Activated naive CD8-positive, alpha-beta T cell treated with anti-CD3 and anti-CD28 coated beads, Interleukin-2, amount 10 ng/mL, durations not matched to agents 7 days and 5 days (primary cell): ENCODE measurements at regions not wholly inside any gene's neighbourhood (a gene's known extent, or its start where the extent isn't known, plus 50 kb on each side); places are given as distances from the start of the nearest gene placed in this dataset.
"Not testable (repeated sequence)": the region's sequence is repeated elsewhere in the genome, so short reads cannot be mapped to it uniquely, and the experiment has no call there.

Experiments used
- ATAC-seq: fragments of 150-1000 bp; cut with Tn5 transposase; one replicate; pipeline ENCODE4 v1.10.0; 2021; ENCODE audit warnings: low read depth, moderate library complexity
- POLR2A ChIA-PET: fragments of 350-600 bp; sonication (Branson Sonifier 250); formaldehyde crosslinking; loops from one replicate; lab custom pipeline; 2021; ENCODE audit warnings: antibody characterized with exemption; lab: Charles Lee
- DNase-seq: peaks from one replicate; pipeline ENCODE4 v3.0.0; 2021
- H3K27ac Mint-ChIP-seq: one replicate; pipeline ENCODE4 v1.8.0; 2022; ENCODE audit warnings: mild to moderate bottlenecking, mixed read lengths
- H3K27me3 Mint-ChIP-seq: one replicate; pipeline ENCODE4 v1.8.0; 2022; ENCODE audit warnings: mild to moderate bottlenecking, moderate library complexity, mixed read lengths
- H3K36me3 Mint-ChIP-seq: one replicate; pipeline ENCODE4 v1.8.0; 2021; ENCODE audit warnings: mild to moderate bottlenecking, mixed read lengths
- H3K4me1 Mint-ChIP-seq: one replicate; pipeline ENCODE4 v1.8.0; 2021; ENCODE audit warnings: mixed read lengths
- H3K4me3 Mint-ChIP-seq: one replicate; pipeline ENCODE4 v1.8.0; 2022; ENCODE audit warnings: mild to moderate bottlenecking, moderate library complexity, mixed read lengths
- H3K9me3 Mint-ChIP-seq: one replicate; pipeline ENCODE4 v1.8.0; 2021; ENCODE audit warnings: mixed read lengths

GRCh38 chr6:85252552-85252951, 197.3 kb upstream of the NT5E start:
- H3K4me3 Mint-ChIP-seq, result no peak overlapping the region
- no peaks in the 10 kb centered on the region for H3K27me3 Mint-ChIP-seq
- POLR2A ChIA-PET, result no interaction called here

GRCh38 chr6:85252085-85252484, 197.8 kb upstream of the NT5E start:
- Mint-ChIP-seq H3K4me1 (no peaks in the 10 kb centered on the region), H3K4me3 (no peak overlapping the region), H3K27me3 (no peaks in the 10 kb centered on the region), H3K36me3 (no peaks in the 10 kb centered on the region), H3K9me3 (no peaks in the 10 kb centered on the region), H3K27ac (no peak overlapping the region)
- no peak for ATAC-seq
- POLR2A ChIA-PET, result no interaction called here
- DNase-seq, result no peak

More at GRCh38 chr6:85252552-85252951, 197.3 kb upstream of the NT5E start:
- Mint-ChIP-seq H3K27ac (no peak overlapping the region), H3K9me3 (no peaks in the 10 kb centered on the region), H3K4me1 (no peaks in the 10 kb centered on the region), H3K36me3 (no peaks in the 10 kb centered on the region)
- ATAC-seq (no peak), DNase-seq (no peak)

GRCh38 chr6:85251300-85251699, 198.6 kb upstream of the NT5E start:
- no peaks in the 10 kb centered on the region for H3K4me1 Mint-ChIP-seq
- POLR2A ChIA-PET, result no interaction called here
- no peaks in the 10 kb centered on the region for H3K27me3 Mint-ChIP-seq
- DNase-seq (no peak), ATAC-seq (no peak)
- no peaks in the 10 kb centered on the region for H3K9me3 Mint-ChIP-seq
- no peak overlapping the region for H3K27ac Mint-ChIP-seq
- H3K36me3 Mint-ChIP-seq, result no peaks in the 10 kb centered on the region
- no peak overlapping the region for H3K4me3 Mint-ChIP-seq

DNA sequence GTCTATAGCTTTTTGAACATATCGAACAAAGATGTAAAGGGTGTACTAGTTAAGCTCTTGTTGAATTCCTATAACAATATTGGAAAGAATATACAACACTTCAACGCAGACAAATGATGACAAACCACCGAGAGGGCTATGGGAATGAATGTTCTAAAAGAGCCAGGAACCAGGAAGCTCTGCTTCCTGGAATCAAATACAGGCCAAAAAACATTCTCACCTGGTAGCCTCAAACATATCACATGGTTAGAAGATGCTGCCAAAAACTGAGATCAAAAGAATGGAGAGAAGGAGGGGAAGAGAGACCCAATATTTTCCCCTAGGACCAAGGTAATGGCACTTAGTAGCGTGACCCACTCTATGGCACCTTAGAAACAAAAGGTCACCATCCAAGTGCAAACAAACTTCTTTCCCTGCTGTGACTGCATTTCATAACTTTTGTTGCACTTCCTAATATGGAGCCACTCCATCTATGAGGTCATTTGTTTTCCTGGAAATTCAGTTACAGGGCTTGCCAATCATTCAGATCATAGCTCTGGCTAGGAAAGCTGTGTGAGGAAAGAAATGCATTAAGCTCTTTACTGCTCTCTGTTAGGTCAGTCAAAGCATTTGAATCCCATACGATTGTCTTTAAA, 199.2 kb upstream of the NT5E start:
- ATAC-seq (no peak), DNase-seq (no peak)
- Mint-ChIP-seq H3K36me3 (no peaks in the 10 kb centered on the region), H3K4me1 (no peaks in the 10 kb centered on the region), H3K27ac (no peak overlapping the region), H3K4me3 (no peak overlapping the region), H3K9me3 (no peaks in the 10 kb centered on the region), H3K27me3 (no peaks in the 10 kb centered on the region)
- POLR2A ChIA-PET, result no interaction called here

- Mint-ChIP-seq H3K4me1 (no peaks in the 10 kb centered on the region), H3K27me3 (peaks cover 2% of the 10 kb centered on the region), H3K4me3 (no peak overlapping the region), H3K36me3 (no peaks in the 10 kb centered on the region), H3K9me3 (no peaks in the 10 kb centered on the region), H3K27ac (no peak overlapping the region)
- no peak for ATAC-seq
- POLR2A ChIA-PET, result no interaction called here
- no peak for DNase-seq
These were observed 204.9 kb upstream of the NT5E start for GRCh38 chr6:85245004-85245403.

GRCh38 chr6:85241498-85242052, 208.3 kb upstream of the NT5E start:
- Mint-ChIP-seq H3K27me3 (peaks cover 2% of the 10 kb centered on the region), H3K27ac (no peak overlapping the region), H3K36me3 (no peaks in the 10 kb centered on the region)

DNA sequence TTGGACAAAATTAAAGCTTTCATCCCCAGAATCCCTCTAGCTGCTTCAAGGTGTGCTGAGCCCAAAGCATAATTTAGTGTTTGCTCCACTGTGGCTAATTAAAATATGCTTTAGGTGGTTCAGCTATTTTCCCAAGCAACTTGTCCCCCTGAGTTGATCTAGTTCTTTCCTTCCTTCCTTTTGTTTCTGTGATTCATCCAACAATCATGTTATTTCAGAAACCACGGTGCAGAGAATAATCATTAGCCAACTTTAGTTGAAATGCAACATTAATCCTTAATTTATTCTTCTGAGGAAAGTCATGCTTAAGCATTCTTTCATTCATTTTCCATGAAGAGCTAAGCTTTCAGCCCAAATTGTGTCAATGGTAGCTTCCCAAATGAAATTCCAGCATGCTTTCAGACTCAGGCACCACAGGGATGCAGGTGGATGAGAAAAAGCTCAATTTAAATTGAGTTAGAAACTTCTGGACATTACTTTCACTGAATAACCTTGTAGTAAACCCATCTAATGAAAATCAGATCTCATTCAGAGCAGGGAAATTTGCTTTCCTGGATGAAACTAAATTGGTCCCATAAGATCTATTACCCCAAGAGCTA, 209.0 kb upstream of the NT5E start:
- DNase-seq (no peak), ATAC-seq (no peak)
- Mint-ChIP-seq H3K27me3 (peaks cover 2% of the 10 kb centered on the region), H3K9me3 (no peaks in the 10 kb centered on the region), H3K27ac (no peak overlapping the region), H3K4me1 (no peaks in the 10 kb centered on the region), H3K4me3 (no peak overlapping the region), H3K36me3 (no peaks in the 10 kb centered on the region)
- POLR2A ChIA-PET, result no interaction called here

More at GRCh38 chr6:85241498-85242052, 208.3 kb upstream of the NT5E start:
- H3K4me1 Mint-ChIP-seq, result no peaks in the 10 kb centered on the region
- no peak for DNase-seq
- no peaks in the 10 kb centered on the region for H3K9me3 Mint-ChIP-seq
- POLR2A ChIA-PET, result no interaction called here
- no peak for ATAC-seq
- no peak overlapping the region for H3K4me3 Mint-ChIP-seq

GRCh38 chr6:85237478-85237877, 212.4 kb upstream of the NT5E start:
- no peaks in the 10 kb centered on the region for H3K9me3 Mint-ChIP-seq
- no peak overlapping the region for H3K27ac Mint-ChIP-seq
- POLR2A ChIA-PET, result no interaction called here

GRCh38 chr6:85236636-85237035, 213.2 kb upstream of the NT5E start:
- no peaks in the 10 kb centered on the region for H3K36me3 Mint-ChIP-seq
- ATAC-seq, result no peak
- POLR2A ChIA-PET, result no interaction called here

More at GRCh38 chr6:85237478-85237877, 212.4 kb upstream of the NT5E start:
- no peak for DNase-seq
- no peaks in the 10 kb centered on the region for H3K36me3 Mint-ChIP-seq
- no peaks in the 10 kb centered on the region for H3K4me1 Mint-ChIP-seq
- no peak overlapping the region for H3K4me3 Mint-ChIP-seq
- no peak for ATAC-seq
- peaks cover 2% of the 10 kb centered on the region for H3K27me3 Mint-ChIP-seq

DNA sequence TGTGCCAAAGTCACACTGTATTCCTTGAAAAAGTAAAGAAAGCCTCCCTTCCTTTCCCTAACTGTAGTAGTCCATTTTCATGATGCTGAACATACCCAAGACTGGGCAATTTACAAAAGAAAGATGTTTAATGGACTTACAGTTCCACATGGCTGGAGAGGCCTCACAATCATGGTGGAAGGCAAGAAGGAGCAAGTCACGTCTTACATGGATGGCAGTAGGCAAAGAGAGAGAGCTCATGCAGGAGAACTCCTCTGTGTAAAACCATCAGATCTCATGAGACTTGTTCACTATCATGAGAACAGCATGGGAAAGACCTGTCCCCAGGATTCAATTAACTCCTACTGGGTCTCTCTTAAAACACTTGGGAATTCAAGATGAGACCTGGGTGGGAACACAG, 222.5 kb upstream of the NT5E start:
- H3K9me3 Mint-ChIP-seq, ATAC-seq, H3K27me3 Mint-ChIP-seq, DNase-seq, H3K36me3 Mint-ChIP-seq, H3K4me3 Mint-ChIP-seq, H3K27ac Mint-ChIP-seq, POLR2A ChIA-PET, H3K4me1 Mint-ChIP-seq: not testable (repeated sequence)

More at GRCh38 chr6:85236636-85237035, 213.2 kb upstream of the NT5E start:
- DNase-seq, result no peak
- Mint-ChIP-seq H3K27me3 (peaks cover 2% of the 10 kb centered on the region), H3K4me1 (no peaks in the 10 kb centered on the region), H3K9me3 (no peaks in the 10 kb centered on the region), H3K4me3 (no peak overlapping the region), H3K27ac (no peak overlapping the region)

GRCh38 chr6:85212794-85213193, 237.1 kb upstream of the NT5E start:
- ATAC-seq, H3K36me3 Mint-ChIP-seq, H3K27ac Mint-ChIP-seq, H3K27me3 Mint-ChIP-seq, POLR2A ChIA-PET, DNase-seq, H3K4me1 Mint-ChIP-seq, H3K4me3 Mint-ChIP-seq: not testable (repeated sequence)
- H3K9me3 Mint-ChIP-seq, result peaks cover 16% of the 10 kb centered on the region

- DNase-seq (no peak), ATAC-seq (no peak)
- no peaks in the 10 kb centered on the region for H3K27me3 Mint-ChIP-seq
- no peaks in the 10 kb centered on the region for H3K4me1 Mint-ChIP-seq
- no peak overlapping the region for H3K27ac Mint-ChIP-seq
- H3K36me3 Mint-ChIP-seq, result no peaks in the 10 kb centered on the region
- H3K9me3 Mint-ChIP-seq, result no peaks in the 10 kb centered on the region
- POLR2A ChIA-PET, result no interaction called here
- H3K4me3 Mint-ChIP-seq, result no peak overlapping the region
These were observed 254.6 kb upstream of the NT5E start for GRCh38 chr6:85195243-85195642.

- ATAC-seq (no peak), DNase-seq (no peak)
- Mint-ChIP-seq H3K27me3 (no peaks in the 10 kb centered on the region), H3K36me3 (no peaks in the 10 kb centered on the region), H3K4me3 (no peak overlapping the region), H3K4me1 (no peaks in the 10 kb centered on the region), H3K9me3 (no peaks in the 10 kb centered on the region), H3K27ac (no peak overlapping the region)
- POLR2A ChIA-PET, result no interaction called here
These were observed 256.5 kb upstream of the NT5E start for GRCh38 chr6:85193339-85193738.

DNA sequence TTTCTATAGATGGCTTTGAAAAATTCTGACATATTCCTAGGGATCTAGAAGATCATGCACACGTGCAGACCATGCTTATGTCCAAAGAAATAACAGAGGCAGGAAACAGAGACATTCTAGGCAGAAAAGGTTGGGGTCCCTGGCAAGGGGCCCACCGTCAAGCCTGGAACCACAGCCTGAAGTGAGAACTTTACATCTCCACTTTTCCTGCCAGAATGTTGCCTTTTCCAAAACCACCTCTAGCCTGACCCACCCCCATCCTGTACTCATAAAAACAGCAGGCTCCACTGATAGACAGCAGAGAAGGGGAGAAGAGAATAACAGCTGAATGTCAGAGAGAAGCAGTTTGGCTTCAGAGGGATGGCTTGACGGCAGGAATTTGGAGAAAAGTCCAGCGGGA, 257.3 kb upstream of the NT5E start:
- ATAC-seq, result no peak
- H3K4me3 Mint-ChIP-seq, result no peak overlapping the region
- no peak for DNase-seq
- no peaks in the 10 kb centered on the region for H3K36me3 Mint-ChIP-seq
- POLR2A ChIA-PET, result no interaction called here
- H3K4me1 Mint-ChIP-seq, result no peaks in the 10 kb centered on the region
- no peaks in the 10 kb centered on the region for H3K9me3 Mint-ChIP-seq
- H3K27me3 Mint-ChIP-seq, result no peaks in the 10 kb centered on the region
- H3K27ac Mint-ChIP-seq, result no peak overlapping the region
